HG02678 (cell line): ENCODE measurements at regions not wholly inside any gene's neighbourhood (a gene's known extent, or its start where the extent isn't known, plus 50 kb on each side); places are given as distances from the start of the nearest gene placed in this dataset.

Experiments
- ATAC-seq: cut with Tn5 transposase; IDR thresholded peaks from one replicate; pipeline ENCODE4 v1.9.1; 2021; ENCODE audit warnings: mild to moderate bottlenecking, moderate library complexity; ENCODE audit not compliant: unreplicated experiment

DNA sequence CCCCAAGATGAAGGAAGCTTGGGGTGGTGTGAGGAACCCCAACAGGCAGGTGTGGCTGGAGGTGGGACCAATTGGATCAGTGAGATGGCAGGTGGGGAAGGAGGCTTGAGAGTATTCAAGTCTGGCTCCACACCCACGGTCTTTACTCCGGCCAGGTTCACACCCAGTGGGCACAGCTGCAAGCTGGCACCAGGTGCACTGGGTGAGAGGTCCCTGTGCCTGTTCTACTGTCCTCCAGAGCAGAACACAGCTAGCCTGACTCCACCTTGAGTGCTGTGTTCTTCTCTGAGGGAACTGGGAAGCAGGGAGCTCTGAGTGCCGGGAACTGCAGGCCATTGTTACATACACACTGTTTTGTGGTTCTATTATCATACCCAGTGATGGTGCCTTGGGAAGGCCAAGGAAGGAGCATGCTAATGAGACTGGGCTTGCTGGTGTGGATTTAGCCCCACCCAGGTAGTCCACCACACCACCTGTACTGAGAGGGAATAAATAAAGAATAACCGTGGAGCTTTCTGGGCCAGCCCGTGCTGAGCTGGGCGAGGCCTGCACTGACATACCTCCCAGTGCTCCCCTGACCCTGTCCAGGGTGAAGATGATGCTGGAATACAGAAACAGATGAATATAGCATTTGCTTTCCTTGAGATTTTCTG lies 93.4 kb downstream of the ABHD5 start:
- no peak for ATAC-seq

GRCh38 chr3:43784640-43785011 lies 93.9 kb downstream of the ABHD5 start:
- ATAC-seq: no peak

- ATAC-seq: no peak
Observed at GRCh38 chr3:43785551-43785950, 94.8 kb downstream of the ABHD5 start.

GRCh38 chr3:43786102-43786501 lies 95.4 kb downstream of the ABHD5 start:
- ATAC-seq: no peak

DNA sequence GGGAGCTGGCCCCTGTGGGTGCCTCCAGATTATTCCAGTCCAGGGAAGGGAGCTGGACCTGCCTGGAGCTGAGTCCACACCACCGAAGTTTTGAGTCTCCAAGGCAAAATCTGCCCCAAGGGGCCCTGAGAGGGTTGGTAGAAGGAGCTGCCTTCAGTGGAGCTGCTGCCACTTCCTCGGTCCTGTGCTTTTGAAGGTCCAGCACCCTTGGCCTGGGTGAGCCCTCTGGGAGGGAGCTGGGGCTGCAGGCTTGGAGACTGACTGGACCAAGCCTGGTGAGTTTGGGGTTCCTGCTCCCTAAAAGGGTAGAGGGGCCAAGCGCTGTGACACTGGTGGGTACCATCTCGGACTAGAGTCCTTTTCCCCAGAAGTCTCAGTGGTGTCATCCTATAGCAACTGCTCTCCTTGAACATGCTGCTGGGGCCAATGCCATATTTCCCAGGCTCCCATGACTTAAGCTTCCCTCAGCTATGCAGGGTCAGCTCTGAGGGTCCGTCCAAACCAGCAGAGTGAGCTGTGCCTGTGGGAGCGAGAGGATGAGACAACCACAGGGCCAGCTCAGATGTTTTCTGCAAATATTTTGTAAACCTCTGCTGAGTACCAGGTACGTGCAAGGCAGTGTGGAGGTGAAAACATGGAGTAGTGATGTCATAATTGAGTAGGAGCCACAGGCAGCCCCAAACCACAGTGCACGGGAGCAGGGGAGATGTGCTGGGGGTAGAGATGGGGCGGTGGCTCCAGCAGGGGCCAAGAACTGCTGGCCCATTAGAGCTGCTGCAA lies 96.0 kb downstream of the ABHD5 start:
- no peak for ATAC-seq

DNA sequence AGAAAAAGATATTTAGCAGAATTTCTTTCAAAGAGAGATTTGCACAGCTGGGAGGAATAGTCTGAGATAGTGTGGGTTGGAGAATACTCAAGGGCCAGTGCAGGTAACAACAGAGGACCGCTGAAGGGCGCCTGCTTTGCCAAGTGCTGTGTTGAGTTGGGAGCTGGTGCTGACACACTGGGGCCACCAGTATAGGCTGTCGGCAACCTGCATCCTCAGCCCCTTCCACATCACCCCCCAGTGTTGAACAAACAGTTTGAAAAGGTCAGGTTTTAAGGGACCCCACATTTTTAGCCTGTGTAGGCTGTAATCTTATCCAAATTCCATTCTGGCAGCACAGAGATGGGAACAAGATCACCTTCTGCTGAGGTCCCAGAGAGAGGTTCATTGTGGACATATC lies 96.6 kb downstream of the ABHD5 start:
- ATAC-seq: no peak

- ATAC-seq: no peak
Observed at GRCh38 chr3:43789028-43789427, 98.3 kb downstream of the ABHD5 start.

GRCh38 chr3:43790060-43790459 lies 99.3 kb downstream of the ABHD5 start:
- no peak for ATAC-seq

DNA sequence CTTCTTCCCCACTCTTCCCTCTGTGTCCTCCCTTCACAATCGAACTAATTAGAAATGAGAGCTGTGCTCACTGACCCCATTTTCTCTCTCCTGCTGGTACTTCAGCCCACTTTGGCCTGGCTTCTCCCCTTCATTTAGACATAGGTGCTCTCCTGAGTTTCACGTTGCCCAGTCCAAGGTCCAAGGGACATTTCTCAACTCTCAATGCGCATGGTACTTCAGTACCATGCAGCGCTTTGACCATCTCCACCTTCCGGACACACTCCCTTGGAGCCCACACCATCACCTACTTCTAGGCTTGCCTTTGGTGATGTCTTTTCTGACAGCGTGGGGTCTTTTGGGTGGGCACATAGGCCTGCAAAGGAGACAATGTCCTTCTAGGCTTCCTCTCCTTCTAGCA lies 99.7 kb downstream of the ABHD5 start:
- no peak for ATAC-seq

DNA sequence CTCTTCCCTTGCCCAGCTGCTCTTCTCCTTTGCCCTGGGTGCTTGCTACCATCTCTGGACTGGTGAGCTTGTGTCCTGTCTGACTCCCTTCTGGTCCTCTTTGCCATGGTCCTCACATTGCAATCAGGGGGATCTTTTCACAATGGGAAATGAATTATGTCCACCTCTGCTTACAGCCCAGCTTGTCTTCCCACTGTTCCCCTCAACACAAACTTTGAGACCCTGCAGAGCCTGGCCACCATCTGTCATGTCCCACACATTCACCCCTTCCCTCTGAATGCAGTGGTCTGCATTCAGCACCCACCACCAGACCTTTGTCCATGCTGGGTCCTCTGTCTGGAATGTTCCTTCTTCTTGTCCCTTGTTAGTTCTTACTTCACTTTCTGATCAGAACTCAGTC lies 100.5 kb downstream of the ABHD5 start:
- no peak for ATAC-seq

DNA sequence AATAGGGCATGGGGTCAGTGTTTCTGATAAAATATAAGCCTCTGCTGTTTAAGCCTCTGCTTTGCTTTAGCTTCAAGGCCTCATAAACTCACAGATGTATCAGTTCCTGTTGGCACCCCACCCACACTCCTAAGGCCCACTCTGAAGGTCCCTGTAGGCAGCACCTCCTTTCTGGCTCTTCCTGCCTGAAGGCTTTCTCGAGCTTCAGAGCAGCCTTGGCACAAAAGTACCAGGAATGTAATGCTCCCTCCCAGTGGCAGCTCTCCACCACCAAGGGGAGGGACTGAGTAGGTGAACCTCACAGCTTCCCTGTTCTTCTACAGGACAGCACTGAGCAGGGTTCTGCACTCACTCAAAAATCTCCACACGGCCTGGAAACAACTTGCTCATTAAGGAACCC lies 102.2 kb downstream of the ABHD5 start:
- no peak for ATAC-seq

DNA sequence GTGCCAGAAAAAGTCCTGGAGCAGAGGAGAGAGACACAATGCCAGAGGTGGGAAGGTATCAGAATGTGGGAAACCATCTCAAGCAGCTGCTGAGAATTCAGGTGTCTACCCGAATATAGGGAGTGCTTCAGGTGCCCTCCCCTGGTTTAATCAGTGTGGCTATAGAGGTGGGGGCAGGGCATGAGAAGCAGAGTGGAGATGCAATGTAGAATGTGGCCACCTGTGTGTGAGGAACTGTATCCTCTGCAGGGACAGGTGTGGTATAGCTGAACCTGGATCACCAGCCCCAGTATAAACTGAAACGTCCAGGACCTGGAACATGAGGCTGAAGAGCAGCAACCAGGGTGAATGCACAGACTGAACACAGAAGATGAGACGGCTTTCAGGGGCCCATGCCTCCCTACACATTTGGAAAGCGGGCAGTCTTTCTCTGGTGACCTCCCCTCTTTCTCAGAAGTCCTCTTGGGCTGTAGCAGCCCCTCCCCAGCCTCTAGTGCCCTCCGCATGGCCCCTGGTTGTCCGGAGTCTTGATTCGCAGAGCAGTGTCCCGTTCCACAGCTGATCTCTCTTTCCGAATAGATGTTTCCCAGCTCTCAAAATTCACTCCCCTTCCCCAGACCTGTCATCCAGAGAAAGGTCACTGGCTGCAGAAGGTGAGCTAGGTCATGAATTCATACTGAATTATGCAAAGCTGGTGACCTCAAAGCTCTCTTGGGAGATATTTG lies 103.1 kb downstream of the ABHD5 start:
- no peak for ATAC-seq

- ATAC-seq: no peak
Observed at GRCh38 chr3:43794776-43795175, 104.0 kb downstream of the ABHD5 start.

DNA sequence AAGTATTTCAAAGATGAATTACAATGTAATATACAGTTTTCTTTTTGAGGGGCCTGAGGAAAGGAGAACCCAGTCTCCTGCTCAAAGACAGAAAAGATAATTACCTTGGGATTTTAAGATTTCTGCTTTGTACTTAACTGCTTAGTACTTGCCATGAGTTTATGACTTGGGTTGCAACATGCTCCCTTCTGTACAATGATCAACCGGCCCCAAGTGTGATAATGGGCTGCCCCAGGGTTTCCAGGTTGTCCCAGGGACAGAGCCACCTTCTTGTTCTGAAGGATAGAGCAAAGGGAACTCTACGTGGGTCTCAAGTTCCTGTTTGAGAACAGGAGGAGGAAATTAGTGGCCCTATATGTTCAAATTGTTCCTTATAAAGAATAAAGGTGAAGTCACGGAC lies 104.8 kb downstream of the ABHD5 start:
- ATAC-seq: no peak

DNA sequence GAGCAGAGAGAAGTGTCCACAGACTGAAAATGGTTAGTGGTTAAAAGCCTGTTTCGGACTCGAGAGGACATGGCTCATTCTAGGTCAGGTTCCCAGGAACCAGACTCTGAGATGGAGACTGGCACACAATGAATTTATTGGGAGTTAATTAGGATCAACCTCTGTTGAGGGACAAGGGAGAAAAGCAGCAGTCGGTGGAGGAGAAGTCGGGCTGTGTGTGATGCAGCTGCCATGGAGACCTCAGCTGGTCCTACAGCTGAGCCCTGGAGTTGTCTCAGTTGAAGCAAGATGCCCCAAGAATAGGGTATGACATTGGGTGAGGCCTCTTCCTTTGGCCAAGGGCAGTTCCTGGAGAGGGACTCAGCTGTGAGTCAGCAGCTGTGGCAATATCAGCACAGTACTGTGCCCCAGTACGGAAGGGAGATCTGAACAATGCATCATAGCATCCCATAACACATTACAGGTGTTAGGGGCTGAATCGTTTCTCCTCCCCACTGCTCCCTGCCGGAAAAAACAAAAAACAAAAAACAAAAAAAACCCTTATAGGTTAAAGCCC lies 105.4 kb downstream of the ABHD5 start:
- no peak for ATAC-seq

DNA sequence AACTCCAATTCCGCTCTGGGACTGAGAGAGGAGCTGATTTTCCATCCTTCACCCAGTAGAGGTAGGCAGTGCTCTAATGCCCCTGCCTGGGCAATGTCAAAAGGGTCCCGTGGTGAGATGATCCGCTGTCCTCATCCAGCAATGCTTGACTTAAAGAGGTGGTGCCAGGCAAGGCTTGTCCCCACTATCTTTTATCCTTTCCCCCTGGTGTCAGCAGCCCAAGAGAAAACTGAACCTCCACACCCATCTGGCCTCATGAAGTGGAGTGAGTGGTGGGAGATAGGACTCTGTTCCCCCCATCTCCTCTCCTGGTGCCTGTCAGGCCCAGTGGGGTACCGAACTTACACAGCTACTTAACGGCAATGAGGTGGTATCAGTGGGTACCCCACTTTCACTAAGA lies 107.1 kb downstream of the ABHD5 start:
- no peak for ATAC-seq

DNA sequence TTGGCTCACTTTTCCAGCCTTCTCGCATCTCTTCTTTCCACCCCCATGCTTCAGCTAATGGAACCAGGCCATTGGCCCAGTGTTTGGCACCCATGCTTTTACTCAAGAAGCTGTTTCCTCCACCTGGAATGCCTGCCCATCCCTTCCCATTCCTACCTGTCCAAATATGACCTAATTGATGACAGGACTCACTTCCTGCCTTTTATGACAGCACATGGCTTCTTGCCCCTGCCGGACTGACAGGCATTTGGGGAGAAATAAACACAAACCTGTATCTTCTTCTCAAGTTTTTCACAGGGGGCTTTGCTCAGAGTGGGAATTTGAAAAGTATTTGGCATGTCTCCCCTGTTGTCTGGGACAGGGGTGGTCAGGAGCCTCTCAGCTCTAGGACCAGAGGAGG lies 120.1 kb downstream of the ABHD5 start:
- ATAC-seq: no peak

DNA sequence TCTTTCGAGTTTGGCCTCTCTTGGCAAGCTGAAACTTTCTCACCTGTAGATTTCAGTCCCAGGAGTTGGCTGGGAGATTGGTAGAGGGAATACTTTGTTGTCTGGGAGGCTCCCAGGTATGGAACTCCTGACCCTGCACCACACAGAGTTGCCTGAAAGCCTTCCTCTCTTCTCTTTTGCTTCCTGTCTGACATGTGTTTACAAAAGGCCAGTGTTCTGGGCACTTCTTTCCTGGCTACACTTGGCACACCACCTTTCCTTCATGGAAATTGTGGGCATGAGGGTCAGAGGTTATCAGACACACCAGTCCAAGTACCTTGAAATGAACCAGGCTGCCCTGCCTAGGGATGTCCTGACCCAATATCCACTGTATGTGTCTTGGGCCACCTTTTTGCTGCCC lies 123.7 kb downstream of the ABHD5 start:
- ATAC-seq: no peak

DNA sequence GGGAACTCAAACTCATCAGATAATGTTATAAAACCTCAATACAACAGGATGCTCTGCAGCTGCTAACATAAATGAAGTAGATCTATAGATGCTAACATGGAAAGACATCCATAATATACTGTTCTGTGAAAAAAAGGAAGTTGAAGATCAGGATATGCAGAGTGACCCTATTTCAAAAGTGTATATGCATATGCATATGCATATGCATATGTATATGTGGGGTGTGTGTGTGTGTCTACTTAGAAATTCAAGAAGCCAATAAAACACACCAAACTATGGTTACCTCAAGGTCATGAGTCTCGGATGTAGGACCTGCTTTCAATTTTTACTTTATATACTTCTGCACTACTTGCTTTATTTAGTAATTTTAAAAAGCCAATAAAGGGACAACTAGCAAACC lies 125.6 kb downstream of the ABHD5 start:
- no peak for ATAC-seq

GRCh38 chr3:43817064-43817463 lies 126.3 kb downstream of the ABHD5 start:
- ATAC-seq: no peak

DNA sequence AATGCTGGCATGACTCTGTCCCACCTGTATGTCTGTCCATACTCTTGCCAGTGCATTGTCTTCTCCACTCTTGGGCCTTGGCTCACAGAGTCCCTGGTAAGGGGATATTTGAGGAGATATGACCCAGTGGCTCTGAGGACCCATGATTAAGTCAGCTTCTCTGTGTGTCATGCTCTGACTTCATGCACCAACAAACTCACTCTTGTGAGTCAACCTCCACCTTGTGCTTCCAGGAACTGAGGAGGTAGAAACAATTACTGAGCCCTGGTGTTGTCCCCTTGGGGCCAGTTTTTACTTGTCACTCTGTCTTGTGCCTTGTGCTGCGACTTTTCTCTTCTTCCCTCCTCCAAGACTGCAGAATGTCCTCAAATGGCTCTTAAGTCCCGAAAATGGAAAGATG lies 127.1 kb downstream of the ABHD5 start:
- ATAC-seq: no peak

GRCh38 chr3:43818229-43818628 lies 127.5 kb downstream of the ABHD5 start:
- ATAC-seq: no peak
